Upper lobe of left lung (tissue), 6 donors: ENCODE measurements at regions not wholly inside any gene's neighbourhood (a gene's known extent, or its start where the extent isn't known, plus 50 kb on each side); places are given as distances from the start of the nearest gene placed in this dataset.

Experiments used
- ATAC-seq, 2 donors: fragments of 200-7000 bp; cut with Tn5 transposase; one replicate each; pipeline ENCODE4 v1.9.1; 2022; ENCODE audit warnings: mild to moderate bottlenecking in 2 of 2, moderate library complexity in 2 of 2; ENCODE audit not compliant: low FRiP score in 2 of 2
- DNase-seq, 2 donors: peaks; one replicate each; pipeline ENCODE4 v3.0.0-alpha.2; 2019 to 2020
- H3K27ac ChIP-seq, 4 donors: fragments of 200-600 bp; sonication (generic); one replicate each; pipeline ENCODE4 v1.5.1; 2016 to 2019
- H3K27me3 ChIP-seq, 4 donors: fragments of 200-600 bp; sonication (generic); one replicate each; pipeline ENCODE4 v1.5.1; 2017 to 2019
- H3K36me3 ChIP-seq, 4 donors: fragments of 200-600 bp; sonication (generic); one replicate each; pipeline ENCODE4 v1.5.1; 2016 to 2019
- H3K4me1 ChIP-seq, 4 donors: fragments of 200-600 bp; sonication (generic); one replicate each; pipeline ENCODE4 v1.5.1; 2018 to 2019
- H3K4me3 ChIP-seq, 4 donors: fragments of 200-600 bp; sonication (generic); one replicate each; pipeline ENCODE4 v1.5.1; 2017 to 2019; ENCODE audit warnings: mild to moderate bottlenecking in 2 of 4, moderate library complexity in 1 of 4
- H3K9me3 ChIP-seq, 4 donors: fragments of 200-600 bp; sonication (generic); one replicate each; pipeline ENCODE4 v1.5.1; 2018 to 2019
- CTCF ChIP-seq, 6 experiments: fragments of 450-650 bp in 4 of 6; fragments of 200-600 bp in 2 of 6; sonication (generic) in 2 of 6; IDR thresholded peaks; one replicate each; pipeline ENCODE4 v1.5.1; 2016 to 2019; ENCODE audit warnings: antibody characterized with exemption in 6 of 6
- EP300 ChIP-seq, 4 donors: sonication (generic); formaldehyde crosslinking; IDR thresholded peaks; one replicate each; pipeline ENCODE4 v1.5.1; 2017; ENCODE audit warnings: antibody characterized with exemption in 4 of 4, control low read depth in 2 of 4
- POLR2A ChIP-seq, 4 donors: fragments of 450-650 bp; IDR thresholded peaks; one replicate each; pipeline ENCODE4 v1.5.1; 2016 to 2017; ENCODE audit warnings: antibody characterized with exemption in 4 of 4, mild to moderate bottlenecking in 2 of 4
- POLR2AphosphoS5 ChIP-seq, 2 donors: sonication (generic); formaldehyde crosslinking; IDR thresholded peaks; one replicate each; pipeline ENCODE4 v1.5.1; 2017; ENCODE audit warnings: antibody characterized with exemption in 2 of 2
- WGBS, 2 donors: methylation state at CpG; one replicate each; pipeline ENCODE4 v1.1.5; 2017 to 2018; 5-methylcytosine and 5-hydroxymethylcytosine counted together
- donor health status: DM: no; HTN: no; CAD: no; lungs with moderate emphysema.
- donor health status: DM: no; HTN: yes; CAD: no; lungs with severe emphysema.

GRCh38 chr6:120395784-120396183 is 938.5 kb downstream of the TBC1D32 start:
- DNase-seq (no peak), ATAC-seq (no peak)
- Histone ChIP-seq H3K4me1 (no peaks in the 10 kb centered on the region), H3K4me3 (no peak overlapping the region), H3K27ac (no peak overlapping the region), H3K36me3 (no peaks in the 10 kb centered on the region), H3K27me3 (no peaks in the 10 kb centered on the region), H3K9me3 (no peaks in the 10 kb centered on the region)
- 83 to 91% methylated on average over 1 of the region's 1 CpG for WGBS, 2 donors
- TF ChIP-seq EP300 (IDR thresholded peaks at IDR 0.05) (no peak), POLR2AphosphoS5 (IDR thresholded peaks at IDR 0.05) (no peak), POLR2A (IDR thresholded peaks at IDR 0.05) (no peak), CTCF (IDR thresholded peaks at IDR 0.05) (no peak)

DNA sequence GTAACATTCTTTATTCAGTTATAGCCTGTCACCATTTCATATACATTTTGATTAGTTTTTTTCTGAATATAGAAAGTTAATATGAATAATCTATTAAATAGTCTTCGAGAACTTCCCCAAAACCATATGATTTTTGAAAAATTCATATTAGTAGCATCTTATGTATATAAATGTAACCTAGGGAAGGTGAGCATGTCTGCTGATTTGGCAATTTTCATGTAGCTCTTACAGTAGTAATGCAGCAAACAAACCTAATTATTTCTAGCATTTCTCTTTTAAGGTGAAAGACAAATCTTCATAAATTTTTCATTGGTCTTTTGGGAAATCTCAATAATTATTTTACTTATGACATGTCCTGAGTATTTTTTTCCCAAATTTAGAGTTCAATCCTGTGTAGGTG is 939.0 kb downstream of the TBC1D32 start:
- WGBS, 2 donors = 84 to 86% methylated on average over 1 of the region's 1 CpG

GRCh38 chr6:120392941-120393340 is 941.3 kb downstream of the TBC1D32 start:
- H3K9me3 ChIP-seq = no peaks in the 10 kb centered on the region
- DNase-seq (no peak), ATAC-seq (no peak)
- TF ChIP-seq CTCF (IDR thresholded peaks at IDR 0.05) = no peak
- TF ChIP-seq POLR2AphosphoS5 (IDR thresholded peaks at IDR 0.05) = no peak
- no peak for TF ChIP-seq POLR2A (IDR thresholded peaks at IDR 0.05)
- no peaks in the 10 kb centered on the region for H3K4me1 ChIP-seq
- H3K36me3 ChIP-seq = no peaks in the 10 kb centered on the region
- H3K4me3 ChIP-seq = no peak overlapping the region
- no peaks in the 10 kb centered on the region for H3K27me3 ChIP-seq
- WGBS, 2 donors = 45 to 53% methylated on average over 2 of the region's 2 CpGs
- no peak overlapping the region for H3K27ac ChIP-seq

More for the DNA sequence above, 939.0 kb downstream of the TBC1D32 start:
- DNase-seq (no peak), ATAC-seq (no peak)
- TF ChIP-seq CTCF (IDR thresholded peaks at IDR 0.05) (no peak), POLR2AphosphoS5 (IDR thresholded peaks at IDR 0.05) (no peak), EP300 (IDR thresholded peaks at IDR 0.05) (no peak), POLR2A (IDR thresholded peaks at IDR 0.05) (no peak)
- Histone ChIP-seq H3K4me1 (no peaks in the 10 kb centered on the region), H3K27me3 (no peaks in the 10 kb centered on the region), H3K9me3 (no peaks in the 10 kb centered on the region), H3K27ac (no peak overlapping the region), H3K36me3 (no peaks in the 10 kb centered on the region), H3K4me3 (no peak overlapping the region)

- no peak for DNase-seq
- no peak overlapping the region for H3K4me3 ChIP-seq
- no peak overlapping the region for H3K27ac ChIP-seq
- no peaks in the 10 kb centered on the region for H3K9me3 ChIP-seq
- ATAC-seq = no peak
- H3K36me3 ChIP-seq = no peaks in the 10 kb centered on the region
- no peaks in the 10 kb centered on the region for H3K4me1 ChIP-seq
- TF ChIP-seq CTCF (IDR thresholded peaks at IDR 0.05) (no peak), POLR2A (IDR thresholded peaks at IDR 0.05) (no peak), POLR2AphosphoS5 (IDR thresholded peaks at IDR 0.05) (no peak), EP300 (IDR thresholded peaks at IDR 0.05) (no peak)
- no peaks in the 10 kb centered on the region for H3K27me3 ChIP-seq
Measured at GRCh38 chr6:120384671-120385070, 949.6 kb downstream of the TBC1D32 start.

DNA sequence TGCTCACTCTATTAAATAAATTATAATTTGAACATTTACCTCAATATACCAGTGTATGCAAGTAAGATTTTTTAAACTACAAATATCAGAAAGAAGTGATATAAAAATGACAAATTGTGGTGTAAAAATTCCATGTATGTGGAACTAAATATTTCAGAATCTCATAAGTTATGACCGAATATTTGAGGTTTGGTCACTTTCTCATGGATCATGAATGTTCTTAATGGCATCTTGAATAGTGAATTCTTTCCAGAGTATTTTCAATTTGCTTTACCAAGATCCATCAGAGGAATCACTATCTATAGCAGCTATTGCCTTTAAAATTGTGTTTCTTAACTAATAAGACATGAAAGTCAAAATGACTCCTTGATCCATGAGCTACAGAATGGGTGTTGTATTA is 950.6 kb downstream of the TBC1D32 start:
- DNase-seq (no peak), ATAC-seq (no peak)
- Histone ChIP-seq H3K9me3 (no peaks in the 10 kb centered on the region), H3K4me1 (no peaks in the 10 kb centered on the region), H3K4me3 (no peak overlapping the region), H3K27ac (no peak overlapping the region), H3K36me3 (no peaks in the 10 kb centered on the region), H3K27me3 (no peaks in the 10 kb centered on the region)
- WGBS, 2 donors = 93 to 95% methylated on average over 1 of the region's 1 CpG
- no peak for TF ChIP-seq CTCF (IDR thresholded peaks at IDR 0.05)
- TF ChIP-seq EP300 (IDR thresholded peaks at IDR 0.05) = no peak
- TF ChIP-seq POLR2A (IDR thresholded peaks at IDR 0.05) = no peak
- TF ChIP-seq POLR2AphosphoS5 (IDR thresholded peaks at IDR 0.05) = no peak
